DMS 273 (cell line): ENCODE measurements at regions not wholly inside any gene's neighbourhood (a gene's known extent, or its start where the extent isn't known, plus 50 kb on each side); places are given as distances from the start of the nearest gene placed in this dataset.

Experiments used
- DNase-seq: peaks from one replicate; lab custom pipeline; 2025; ENCODE audit not compliant: unreplicated experiment; lab: John Stamatoyannopoulos, UW

DNA sequence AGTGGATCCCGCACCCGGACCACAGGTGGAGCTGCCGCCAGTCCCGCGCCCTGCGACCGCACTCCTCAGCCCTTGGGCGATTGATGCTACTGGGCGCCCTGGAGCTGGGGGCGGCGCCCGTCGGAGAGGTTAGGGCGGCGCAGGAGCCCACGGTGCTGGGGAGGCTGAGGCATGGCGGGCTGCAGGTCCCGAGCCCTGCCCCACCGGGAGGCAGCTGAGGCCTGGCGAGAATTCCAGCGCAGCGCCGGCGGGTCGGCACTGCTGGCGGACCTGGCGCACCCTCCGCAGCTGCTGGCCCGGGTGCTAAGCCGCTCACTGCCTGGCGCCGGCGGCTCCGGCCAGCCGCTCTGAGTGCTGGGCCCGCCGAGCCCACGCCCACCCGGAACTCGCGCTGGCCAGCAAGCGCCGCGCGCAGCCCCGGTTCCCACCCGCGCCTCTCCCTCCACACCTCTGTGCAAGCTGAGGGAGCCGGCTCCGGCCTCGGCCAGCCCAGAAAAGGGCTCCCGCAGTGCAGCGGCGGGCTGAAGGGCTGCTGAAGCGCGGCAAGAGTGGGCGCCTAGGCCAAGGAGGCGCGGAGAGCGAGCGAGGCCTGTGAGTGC is 1256.5 kb downstream of the STIM2 start:
- no peak for DNase-seq

DNA sequence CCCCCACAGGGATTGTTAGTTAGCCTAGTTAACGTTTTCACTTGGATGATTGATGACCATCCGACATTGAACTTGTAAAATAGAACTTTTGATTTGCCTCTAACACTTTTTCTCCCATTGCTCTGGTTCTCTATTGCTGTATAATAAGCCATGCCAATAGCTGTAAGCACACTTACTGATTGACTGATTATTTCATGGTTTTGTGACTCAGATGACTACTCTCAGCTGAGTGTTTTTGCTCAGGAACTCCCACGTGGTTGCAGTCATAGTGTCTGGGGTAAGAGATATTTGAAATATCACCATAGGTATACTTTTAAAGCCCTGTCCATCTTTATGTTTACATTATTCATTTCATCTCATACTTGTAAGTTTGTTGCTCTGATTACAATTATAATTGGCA is 1285.5 kb downstream of the STIM2 start:
- DNase-seq = no peak

DNA sequence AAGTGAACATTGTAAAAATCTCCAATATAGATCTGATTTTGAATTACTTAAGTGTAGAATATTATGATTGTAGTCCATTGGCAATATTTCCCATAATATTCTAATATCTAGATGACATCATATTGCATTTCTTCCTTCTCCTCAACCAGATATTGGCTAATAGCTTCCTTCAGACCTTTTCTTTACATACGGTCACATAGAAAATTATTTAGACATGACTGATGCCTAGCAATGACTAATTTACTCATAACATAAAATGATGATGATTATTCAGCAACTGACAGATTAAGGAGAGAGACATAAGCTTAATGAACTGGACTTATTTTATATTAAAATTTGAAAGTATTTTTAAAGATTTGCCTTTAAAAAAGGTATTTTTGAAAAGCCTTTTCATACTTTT is 1287.6 kb downstream of the STIM2 start:
- no peak for DNase-seq

DNA sequence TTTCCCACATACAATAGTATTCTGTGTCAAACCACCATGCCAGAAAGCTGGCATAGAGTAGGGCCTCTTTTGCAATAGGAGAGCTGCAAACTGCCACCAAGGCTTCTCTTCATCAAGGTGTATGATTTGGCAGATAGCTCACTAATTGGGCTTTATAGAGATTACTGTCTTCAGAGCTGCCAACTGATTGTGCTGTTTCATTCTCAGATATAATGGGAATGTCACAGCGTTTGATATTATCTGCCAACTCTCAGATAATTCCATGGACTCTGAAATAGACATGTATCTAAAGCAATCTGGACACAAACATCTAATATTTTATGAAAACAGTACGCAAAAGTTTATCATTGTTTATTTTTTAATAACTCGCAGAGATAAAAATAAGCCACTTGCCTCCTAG is 1289.1 kb downstream of the STIM2 start:
- no peak for DNase-seq

DNA sequence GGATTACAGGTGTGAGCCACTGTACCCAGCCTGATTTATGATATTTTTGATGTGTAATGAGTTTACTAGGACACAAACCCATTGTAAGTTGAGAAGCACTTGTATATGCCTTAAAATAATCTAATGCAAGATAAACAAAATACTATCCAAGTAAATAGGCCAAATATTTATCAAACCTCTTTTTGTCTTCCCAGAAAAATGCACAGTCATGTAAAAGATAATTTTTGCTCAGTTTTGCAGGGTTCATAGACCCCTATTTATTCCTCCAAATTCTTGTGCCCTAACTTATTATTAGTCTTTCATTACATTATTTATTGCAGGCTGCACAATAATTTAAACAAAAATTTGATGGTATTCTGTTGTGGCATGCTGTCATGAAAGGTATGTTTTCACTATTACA is 1290.7 kb downstream of the STIM2 start:
- DNase-seq = no peak

DNA sequence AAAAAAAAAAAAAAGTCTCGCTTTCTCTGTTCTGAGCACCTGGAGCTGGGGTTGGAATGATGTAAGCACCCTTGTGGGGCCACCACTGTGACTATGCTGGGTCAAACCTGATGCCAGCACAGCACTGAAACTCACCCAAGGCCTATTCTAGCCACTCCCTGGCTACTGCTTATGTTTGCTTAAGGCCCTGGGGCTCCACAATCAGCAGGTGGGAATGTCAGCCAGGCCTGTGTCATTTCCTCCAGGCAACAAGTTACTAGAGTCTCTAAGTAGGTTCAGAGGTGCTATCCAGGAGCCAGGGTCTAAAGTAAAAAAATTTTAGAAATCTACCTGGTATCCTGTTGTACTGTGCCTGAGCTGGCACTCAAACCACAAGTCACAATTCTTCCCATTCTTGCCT is 1306.8 kb downstream of the STIM2 start:
- DNase-seq = no peak

DNA sequence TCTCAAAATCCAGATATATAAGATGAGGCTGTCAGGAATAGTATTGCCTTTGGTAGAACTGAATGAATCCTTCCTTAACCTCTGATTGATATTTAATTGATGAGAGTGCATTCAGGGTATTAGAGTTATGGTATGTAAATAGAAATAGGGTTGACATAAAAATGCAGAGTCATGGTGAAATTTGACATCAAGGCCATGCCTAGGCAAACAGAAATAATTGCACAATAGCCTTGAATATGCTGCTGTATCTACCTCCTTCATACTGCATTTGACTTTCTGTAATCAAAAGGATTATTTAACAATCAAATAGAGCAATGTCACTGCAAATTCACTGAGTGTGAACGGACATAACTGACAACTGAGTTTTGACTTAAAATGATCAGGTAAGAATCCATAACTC is 1316.3 kb downstream of the STIM2 start:
- DNase-seq = no peak

DNA sequence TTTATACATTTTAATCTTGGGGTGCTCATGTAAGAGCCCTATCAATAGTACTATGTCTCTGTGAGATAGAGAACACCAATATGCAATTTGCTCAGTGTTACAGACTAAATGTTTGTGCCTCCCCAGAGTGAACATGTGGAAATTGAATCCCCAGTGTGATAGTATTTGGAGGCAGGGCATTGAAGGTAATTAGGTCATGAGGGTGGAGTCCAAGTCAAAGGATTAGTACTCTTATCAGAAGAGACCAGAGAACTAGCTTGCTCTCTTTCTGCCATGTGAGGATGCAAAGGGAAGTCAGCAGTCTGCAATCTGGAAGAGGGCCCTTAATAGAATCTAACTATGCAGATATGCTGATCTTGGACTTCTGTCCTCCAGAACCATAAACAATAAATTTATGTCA is 1317.0 kb downstream of the STIM2 start:
- no peak for DNase-seq

DNA sequence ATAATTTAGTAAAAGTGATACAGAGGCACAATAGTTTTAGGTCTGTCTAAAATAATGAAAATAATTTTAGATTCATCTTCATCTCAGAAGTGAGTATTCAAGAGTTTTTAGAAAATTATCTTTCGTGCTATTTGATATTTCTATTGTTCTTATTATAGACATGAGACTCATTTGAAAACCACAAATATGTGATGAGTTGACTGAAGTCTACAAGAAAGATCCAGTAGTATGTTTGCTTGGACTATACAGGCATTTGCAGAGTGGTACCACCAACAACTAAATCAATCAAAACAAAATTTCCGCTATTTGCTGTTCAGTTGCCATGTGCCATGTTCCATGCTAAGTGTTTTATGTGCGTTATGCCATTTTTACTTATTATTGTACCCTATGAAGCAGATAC is 1318.5 kb downstream of the STIM2 start:
- DNase-seq = no peak

DNA sequence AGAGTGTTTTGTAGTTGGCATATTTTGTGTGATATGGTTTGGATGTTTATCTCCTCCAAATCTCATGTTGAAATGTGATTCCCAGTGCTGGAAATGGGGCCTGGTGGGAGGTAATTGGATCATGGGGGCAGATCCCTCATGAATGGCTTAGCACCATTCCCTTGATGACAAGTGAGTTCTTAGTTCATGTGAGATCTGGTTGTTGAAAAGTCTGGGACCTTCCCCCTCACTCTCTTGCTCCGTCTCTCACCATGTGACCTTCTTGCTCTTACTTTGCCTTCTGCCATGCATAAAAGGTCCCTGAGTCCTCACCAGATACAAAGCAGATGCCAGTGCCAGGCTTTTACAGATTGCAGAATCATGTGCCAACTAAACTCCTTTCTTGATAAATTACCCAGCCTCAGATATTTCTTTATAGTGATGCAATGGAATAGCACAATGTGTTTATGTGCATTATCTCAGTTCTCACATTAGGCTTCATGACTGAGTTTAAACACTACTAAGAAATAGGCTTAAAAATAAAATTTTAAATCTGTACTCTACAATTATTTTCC is 1348.8 kb downstream of the STIM2 start:
- no peak for DNase-seq

DNA sequence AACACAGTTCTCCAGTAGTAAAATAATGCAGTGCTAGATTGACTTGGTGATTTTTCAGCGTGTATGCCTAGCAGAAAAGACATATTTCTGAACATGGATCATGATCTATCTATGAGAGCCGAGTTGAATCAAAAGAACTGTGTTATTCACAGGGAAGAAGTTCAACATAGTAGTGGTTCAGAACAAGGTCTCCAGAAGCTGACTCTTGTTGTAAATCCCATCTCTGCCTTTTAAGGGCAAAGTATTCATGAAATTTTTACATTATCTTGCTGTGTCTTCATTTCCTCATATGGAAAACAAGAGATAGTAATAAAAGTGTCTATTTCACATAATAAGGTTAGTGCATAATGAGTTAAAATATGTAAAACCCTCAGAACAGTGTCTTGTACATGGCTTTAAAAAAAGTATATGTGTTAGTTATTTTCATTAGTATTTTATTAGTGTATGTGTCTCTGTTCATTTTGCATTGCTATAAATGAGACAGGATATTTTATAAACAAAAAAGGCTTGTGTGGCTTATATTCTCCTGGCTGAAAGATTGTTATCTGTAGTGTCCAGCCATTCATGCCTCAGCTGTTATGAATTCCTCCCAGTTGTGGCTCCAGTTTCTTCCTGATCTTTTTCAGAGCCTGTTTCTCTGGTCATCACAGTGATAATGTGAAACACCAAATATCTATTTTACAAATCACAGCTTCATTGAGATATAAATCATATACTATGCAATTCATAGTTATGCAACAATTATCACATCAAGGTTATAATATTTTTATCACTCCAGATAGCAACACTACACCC is 1351.2 kb downstream of the STIM2 start:
- no peak for DNase-seq

DNA sequence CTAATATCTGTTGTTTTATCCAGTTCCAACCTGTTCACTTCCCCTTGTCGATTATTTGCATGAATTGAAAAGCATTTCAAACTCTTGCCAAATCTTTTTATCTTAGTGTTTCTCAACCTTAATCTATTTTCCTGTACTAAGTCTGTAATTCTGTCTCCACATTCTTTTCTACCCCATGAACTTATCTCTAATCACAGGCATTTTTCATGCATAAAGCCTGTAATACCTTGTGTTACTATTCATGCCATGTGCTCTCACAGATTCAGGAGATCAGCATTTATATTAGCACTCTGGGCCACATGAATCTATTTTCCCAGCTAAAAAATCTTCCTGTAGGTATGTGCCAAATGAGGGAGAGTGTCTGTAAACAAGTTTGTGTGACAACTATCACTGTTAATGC is 1360.9 kb downstream of the STIM2 start:
- DNase-seq = no peak

DNA sequence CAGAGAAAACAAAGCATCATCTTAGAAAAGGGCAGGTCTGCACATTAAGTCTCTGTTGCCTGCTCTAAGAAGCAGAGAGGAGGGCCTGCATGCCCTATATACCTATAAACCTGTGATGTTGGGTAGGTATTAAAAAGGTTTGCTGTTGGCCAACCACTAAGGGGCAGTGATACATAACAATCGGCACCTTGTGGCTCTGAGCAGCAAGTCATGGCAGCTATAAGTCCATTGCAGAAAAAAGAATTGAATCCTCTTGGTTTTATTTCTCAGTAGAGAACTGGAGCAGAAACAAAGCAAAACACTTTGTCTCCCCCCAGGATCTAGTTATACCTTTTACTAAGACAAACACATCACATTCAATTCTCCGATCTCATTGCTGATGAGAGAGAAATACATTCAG is 1364.4 kb downstream of the STIM2 start:
- peak; percentile 3 for DNase-seq

DNA sequence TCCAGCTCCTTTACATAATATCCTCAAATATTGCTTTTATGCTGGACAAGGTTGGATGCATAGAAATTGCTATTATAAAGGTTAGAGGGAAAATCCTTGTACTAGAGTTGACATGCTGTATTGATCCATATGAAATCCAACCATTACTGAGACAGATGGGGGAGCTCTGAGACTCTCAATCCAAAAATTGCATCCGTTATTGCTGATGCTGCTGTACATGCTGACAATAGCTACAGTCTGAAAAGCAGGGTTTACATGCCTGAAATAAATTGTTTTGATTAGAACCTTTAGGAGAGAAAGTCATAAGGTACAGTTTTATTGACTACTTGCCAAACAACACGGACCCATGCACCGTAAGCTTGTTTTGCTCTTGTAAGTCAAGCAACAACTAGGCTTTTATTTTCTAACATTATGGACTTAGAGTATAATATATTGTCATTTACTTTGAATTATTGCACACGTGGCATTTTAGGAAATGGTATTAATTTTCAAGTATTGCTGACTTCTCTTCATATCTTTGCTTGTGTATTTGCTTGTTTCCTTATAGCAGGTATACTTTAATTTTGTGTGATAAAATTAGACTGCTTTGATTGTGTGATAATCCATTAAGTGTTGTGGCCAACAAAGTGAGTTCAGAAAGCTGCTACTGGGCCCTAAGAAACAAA is 1365.2 kb downstream of the STIM2 start:
- no peak for DNase-seq

DNA sequence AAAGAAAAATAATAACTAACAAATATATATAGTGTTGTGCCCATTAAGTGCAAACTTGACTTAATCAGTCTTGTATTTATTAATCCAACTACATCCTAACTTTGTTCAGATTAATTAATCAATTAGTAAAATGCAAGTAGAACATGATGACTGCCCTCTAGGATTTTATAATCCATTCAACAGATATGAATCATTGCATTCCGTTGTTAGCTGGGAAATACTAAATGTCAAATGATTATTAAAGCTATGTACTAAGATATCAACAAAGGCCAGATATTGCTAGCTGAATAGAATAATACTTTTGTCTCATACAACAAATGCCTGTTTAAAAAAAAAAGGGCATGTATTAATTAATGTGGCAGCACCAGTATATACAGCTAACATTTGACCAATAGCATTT is 1366.3 kb downstream of the STIM2 start:
- DNase-seq = no peak

DNA sequence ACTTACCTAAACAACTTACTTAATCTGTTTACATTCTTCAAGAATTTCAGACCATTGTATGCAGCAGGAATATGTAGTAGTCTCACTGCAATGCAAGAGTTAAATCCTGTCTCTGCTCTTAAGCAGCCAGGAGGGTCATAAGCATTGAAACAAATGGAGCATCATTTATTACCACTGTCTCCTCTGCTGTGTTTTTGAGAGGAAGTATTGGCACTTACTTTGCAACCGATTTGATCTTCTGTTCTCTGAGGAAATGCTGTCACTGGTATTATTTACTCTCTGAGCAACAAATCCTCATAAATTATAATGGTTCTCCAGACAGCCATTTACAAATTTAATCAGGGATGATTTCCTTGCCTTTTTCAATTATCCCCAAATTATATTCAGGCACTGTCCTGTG is 1367.1 kb downstream of the STIM2 start:
- DNase-seq = no peak

DNA sequence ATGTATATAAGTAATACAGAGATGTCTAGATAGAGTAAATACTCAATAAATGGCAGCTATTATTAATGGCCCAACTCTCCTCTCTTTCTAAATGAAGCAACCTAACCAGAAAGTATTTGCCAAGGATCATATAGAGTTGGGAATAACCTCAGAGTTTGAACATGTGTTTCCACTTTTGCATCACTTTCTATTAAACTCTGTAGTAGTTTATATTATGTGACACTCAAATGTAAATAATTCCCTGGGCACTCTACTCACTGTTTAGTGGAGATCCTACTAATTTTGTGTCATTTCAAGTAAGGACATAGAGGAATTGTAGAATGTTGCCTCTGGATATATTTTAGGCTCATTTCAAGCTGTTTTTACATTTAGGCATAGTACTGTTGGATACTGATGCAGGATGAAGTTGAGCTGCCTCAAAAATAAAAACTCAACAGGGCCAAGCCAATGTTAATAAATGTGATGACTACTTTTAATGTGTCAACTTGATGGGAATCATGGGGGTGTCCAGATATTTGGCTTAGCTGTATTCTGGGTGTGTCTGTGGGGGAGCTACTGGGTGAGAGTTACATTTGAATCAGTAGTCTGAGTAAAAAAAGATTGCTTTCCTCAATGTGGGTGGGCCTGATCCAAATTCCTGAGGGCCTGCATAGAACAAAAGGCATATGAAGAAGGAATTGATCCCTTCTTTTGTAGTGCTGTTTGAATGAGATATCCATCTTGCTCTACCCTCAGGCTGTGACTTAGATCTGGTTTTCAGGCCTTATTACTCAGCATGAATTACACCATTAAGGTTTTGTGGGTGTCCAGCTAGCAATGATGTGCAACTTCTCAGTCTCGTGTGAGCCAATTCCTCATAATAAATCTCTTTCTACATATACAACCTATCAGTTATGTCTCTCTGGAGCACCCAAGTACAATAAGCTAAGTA is 1368.2 kb downstream of the STIM2 start:
- DNase-seq = no peak

DNA sequence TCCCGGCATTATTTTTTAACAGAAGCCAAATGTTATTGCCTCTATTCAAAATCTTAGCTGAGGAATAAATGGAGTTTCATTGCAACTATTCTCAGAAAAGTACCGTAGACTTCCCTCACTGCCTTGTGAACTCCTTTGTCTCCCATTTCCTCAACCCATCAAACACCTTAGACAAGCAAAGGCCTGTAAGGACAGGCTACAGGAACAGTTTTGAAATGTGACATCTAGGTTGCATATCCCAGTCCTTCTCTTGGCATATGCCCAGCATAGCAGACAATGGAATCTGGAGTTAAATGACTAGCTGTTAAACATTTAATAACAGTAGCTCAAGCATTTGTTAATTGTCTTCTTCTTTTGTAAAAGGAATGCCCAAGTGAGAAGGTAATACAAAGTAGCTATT is 1371.7 kb downstream of the STIM2 start:
- DNase-seq = no peak

DNA sequence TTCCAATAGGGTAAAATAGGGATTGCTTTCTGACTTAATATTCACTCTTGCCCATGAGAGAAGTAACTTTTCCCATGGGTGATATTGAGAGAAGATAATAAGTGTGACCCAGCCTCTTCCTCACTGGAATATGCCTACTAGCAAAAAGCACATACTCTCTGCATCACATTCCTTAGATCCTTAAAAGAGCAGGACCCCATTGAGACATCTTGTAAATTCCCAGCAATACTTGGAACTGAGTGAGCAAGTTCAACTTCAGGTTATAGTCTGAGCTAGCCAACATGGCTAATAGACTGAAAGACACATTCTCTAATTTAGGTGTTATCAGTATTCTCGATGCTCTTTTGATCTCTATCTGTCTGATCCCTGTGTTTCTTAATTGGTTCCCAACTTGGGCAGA is 1372.3 kb downstream of the STIM2 start:
- DNase-seq = no peak

DNA sequence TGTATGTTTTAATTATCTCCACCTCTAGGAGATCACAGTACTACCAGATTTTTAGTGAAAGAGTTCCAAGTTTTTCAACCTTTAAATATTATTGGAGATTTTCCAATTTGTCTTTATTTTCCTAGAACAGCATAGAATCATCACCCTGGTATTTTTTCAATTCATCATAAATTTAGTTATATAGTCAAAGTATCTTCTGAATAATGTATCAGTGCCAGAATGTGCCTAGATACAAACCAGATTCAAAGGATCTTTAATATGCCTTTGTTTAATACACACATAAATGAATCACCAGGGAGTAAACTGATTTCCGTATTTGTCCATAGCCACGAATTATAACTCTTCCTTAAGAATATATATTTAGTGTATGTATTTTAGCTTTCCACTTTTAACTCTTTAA is 1373.1 kb downstream of the STIM2 start:
- DNase-seq = no peak

DNA sequence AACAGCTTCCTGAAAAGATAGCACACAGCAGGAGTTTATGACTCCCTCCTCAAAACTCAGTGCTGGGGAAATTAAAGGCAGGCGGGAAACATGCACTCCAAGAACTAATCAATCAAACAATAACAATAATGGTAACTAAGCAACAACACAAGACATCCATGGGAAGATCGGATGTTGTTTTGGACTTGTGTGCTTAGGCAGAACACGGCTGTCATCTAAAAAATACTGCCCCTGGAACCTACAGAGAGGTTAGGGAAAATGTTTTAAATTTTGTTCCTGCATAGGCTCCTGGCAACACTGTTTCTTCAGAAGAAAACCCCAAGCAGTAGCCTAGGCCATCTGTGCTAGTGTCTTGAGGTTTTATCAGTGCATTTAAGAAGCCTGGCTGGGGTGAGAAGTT is 1378.2 kb downstream of the STIM2 start:
- no peak for DNase-seq
